ENCODE measurements at regions not wholly inside any gene's neighbourhood (a gene's known extent, or its start where the extent isn't known, plus 50 kb on each side); places are given as distances from the start of the nearest gene placed in this dataset.

- TF ChIP-seq, protein P1, sequence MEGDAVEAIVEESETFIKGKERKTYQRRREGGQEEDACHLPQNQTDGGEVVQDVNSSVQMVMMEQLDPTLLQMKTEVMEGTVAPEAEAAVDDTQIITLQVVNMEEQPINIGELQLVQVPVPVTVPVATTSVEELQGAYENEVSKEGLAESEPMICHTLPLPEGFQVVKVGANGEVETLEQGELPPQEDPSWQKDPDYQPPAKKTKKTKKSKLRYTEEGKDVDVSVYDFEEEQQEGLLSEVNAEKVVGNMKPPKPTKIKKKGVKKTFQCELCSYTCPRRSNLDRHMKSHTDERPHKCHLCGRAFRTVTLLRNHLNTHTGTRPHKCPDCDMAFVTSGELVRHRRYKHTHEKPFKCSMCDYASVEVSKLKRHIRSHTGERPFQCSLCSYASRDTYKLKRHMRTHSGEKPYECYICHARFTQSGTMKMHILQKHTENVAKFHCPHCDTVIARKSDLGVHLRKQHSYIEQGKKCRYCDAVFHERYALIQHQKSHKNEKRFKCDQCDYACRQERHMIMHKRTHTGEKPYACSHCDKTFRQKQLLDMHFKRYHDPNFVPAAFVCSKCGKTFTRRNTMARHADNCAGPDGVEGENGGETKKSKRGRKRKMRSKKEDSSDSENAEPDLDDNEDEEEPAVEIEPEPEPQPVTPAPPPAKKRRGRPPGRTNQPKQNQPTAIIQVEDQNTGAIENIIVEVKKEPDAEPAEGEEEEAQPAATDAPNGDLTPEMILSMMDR (IDR thresholded peaks at IDR 0.05) = no peak
- TF ChIP-seq SIN3A (IDR thresholded peaks at IDR 0.05; ENCODE audit: borderline replicate concordance, insufficient read depth, low read depth, low read length) = no peak
- no peak for TF ChIP-seq POLR2AphosphoS5 (IDR thresholded peaks at IDR 0.05; ENCODE audit: low read depth, low read length)
Measured at GRCh38 chr21:26288026-26288425, 117.5 kb upstream of the APP start.

Data from Panc1 (cell line).